ENCODE measurements at regions not wholly inside any gene's neighbourhood (a gene's known extent, or its start where the extent isn't known, plus 50 kb on each side); places are given as distances from the start of the nearest gene placed in this dataset.
"Not testable (repeated sequence)": the region's sequence is repeated elsewhere in the genome, so short reads cannot be mapped to it uniquely, and the experiment has no call there.

DNA sequence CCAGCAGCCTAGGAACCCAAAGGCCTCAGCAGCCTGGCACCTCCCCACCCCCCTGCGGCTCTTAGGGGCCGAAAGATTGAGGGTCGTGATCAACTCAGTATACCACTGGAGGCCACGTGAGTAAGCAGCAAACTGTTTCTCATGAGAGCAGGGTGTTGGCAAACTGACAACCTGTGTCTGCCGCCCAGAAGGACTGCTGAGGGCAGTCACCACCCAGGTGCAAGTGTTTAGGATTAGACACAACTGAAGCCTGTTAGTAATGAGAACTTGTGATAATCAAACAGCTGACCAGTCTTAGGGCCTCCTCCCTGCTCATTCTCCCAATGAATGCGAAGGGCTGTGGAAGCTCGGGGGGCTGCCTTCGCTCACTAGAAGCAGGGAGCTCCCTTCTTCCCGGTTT, 128.8 kb downstream of the ARRDC4 start:
- H3K9me3 ChIP-seq (ENCODE audit: control insufficient read depth, low read length); DNase-seq (ENCODE audit: low read depth); H3K27me3 ChIP-seq (replicated peaks; ENCODE audit: control insufficient read depth, insufficient read depth, low read length); H3K9ac ChIP-seq (ENCODE audit: low read length); H3K4me1 ChIP-seq (ENCODE audit: control insufficient read depth, insufficient read depth, low read length); H3K36me3 ChIP-seq (ENCODE audit: control insufficient read depth, insufficient read depth, low read length, severe bottlenecking); H3K4me3 ChIP-seq (ENCODE audit: low read length): not testable (repeated sequence)

DNA sequence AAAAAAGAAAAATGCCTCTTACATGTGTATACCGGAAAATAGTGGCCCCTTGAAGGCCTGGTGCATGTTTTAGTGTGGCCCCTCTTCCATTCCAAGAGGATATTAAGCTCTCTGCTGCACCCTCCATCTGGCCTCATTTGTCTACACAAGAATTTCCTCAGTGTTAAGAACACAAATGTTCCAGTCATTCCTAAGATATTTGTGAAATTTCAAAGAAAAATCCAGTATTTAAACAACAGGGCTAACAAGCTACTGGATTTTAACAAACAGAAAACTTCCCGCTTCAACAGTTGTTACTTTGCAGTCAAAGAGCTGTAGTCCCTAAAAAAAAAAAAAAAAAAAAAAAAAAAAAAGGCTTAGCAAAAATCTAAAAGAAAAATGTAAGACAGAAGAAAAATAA, 137.5 kb downstream of the ARRDC4 start:
- not testable (repeated sequence) for DNase-seq (ENCODE audit: low read depth); H3K9ac ChIP-seq (ENCODE audit: low read length); H3K36me3 ChIP-seq (ENCODE audit: control insufficient read depth, insufficient read depth, low read length, severe bottlenecking); H3K9me3 ChIP-seq (ENCODE audit: control insufficient read depth, low read length); H3K4me1 ChIP-seq (ENCODE audit: control insufficient read depth, insufficient read depth, low read length); H3K4me3 ChIP-seq (ENCODE audit: low read length)
- H3K27me3 ChIP-seq (replicated peaks; ENCODE audit: control insufficient read depth, insufficient read depth, low read length) = peaks cover 13% of the 10 kb centered on the region

DNA sequence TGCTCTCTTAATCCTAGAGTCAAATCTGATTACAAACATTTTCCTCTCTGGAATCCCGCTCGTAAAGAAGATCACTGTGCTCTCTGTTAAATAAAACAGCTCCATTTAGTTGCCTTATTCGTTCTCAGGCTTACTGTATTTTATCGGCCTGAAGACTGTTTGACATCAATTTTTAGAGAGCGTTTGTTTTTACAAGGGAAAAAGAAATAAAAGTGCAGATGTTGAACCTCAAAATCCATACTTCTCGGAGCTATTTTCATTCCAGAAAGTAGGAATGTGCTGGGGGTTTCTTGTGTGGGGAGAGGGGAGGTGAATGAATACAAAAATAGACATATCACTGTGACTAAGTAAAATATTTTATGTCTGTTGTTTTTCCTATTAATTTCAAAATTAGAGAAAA, 140.1 kb downstream of the ARRDC4 start:
- not testable (repeated sequence) for H3K4me1 ChIP-seq (ENCODE audit: control insufficient read depth, insufficient read depth, low read length); DNase-seq (ENCODE audit: low read depth); H3K4me3 ChIP-seq (ENCODE audit: low read length); H3K36me3 ChIP-seq (ENCODE audit: control insufficient read depth, insufficient read depth, low read length, severe bottlenecking); H3K9ac ChIP-seq (ENCODE audit: low read length); H3K9me3 ChIP-seq (ENCODE audit: control insufficient read depth, low read length)
- peaks cover 16% of the 10 kb centered on the region for H3K27me3 ChIP-seq (replicated peaks; ENCODE audit: control insufficient read depth, insufficient read depth, low read length)

DNA sequence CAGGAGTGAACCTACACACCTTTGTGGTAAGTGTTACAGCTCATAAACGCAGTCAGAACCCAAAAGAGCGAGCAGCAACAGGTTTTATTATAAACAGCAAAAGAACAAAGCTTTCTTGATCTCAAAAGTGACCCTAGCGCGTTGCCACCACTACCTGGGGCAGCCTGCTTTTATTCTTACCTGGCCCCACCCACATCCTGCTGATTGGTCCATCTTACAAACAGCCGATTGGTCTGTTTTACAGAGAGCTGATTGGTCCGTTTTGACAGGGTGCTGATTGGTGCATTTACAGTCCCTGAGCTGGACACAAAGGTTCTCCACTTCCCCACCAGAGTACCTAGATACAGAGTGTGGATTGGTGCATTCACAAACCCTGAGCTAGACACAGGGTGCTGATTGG, 143.1 kb downstream of the ARRDC4 start:
- no peak overlapping the region for H3K4me3 ChIP-seq (ENCODE audit: low read length)
- peaks cover 5% of the 10 kb centered on the region for H3K4me1 ChIP-seq (ENCODE audit: control insufficient read depth, insufficient read depth, low read length)
- H3K9me3 ChIP-seq (ENCODE audit: control insufficient read depth, low read length) = peaks cover 3% of the 10 kb centered on the region
- DNase-seq (ENCODE audit: low read depth) = no peak
- H3K9ac ChIP-seq (ENCODE audit: low read length) = no peak overlapping the region
- H3K27me3 ChIP-seq (replicated peaks; ENCODE audit: control insufficient read depth, insufficient read depth, low read length) = peaks cover 21% of the 10 kb centered on the region
- H3K36me3 ChIP-seq (ENCODE audit: control insufficient read depth, insufficient read depth, low read length, severe bottlenecking) = no peaks in the 10 kb centered on the region

DNA sequence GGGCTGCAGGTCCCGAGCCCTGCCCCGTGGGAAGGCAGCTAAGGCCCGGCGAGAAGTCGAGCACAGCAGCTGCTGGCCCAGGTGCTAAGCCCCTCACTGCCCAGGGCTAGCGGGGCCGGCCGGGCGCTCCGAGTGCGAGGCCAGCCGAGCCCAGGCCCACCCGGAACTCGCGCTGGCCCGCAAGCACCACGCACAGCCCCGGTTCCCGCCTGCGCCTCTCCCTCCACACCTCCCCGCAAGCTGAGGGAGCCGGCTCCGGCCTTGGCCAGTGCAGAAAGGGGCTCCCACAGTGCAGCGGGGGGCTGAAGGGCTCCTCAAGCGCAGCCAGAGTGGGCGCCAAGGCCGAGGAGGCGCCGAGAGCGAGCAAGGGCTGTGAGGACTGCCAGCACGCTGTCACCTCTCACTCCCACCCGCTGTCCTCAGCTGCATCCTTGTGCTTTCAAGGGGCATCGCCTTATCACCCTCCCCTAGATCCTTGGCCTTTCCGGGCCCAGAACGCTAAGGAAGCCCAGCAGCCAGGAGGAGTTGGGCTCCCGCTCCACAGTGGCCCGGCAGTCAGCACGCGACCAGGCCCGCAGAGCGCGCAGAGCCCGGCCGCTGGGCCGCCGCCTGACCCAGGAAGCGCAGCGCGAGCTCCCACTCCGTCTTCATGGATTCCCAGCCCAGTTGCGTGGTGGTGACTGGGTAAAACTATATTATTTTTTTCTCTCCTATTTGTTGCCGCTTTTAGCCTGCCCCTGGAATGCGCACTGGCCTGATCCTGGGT, 144.1 kb downstream of the ARRDC4 start:
- not testable (repeated sequence) for H3K4me3 ChIP-seq (ENCODE audit: low read length); H3K9ac ChIP-seq (ENCODE audit: low read length); H3K9me3 ChIP-seq (ENCODE audit: control insufficient read depth, low read length); H3K4me1 ChIP-seq (ENCODE audit: control insufficient read depth, insufficient read depth, low read length); DNase-seq (ENCODE audit: low read depth); H3K36me3 ChIP-seq (ENCODE audit: control insufficient read depth, insufficient read depth, low read length, severe bottlenecking)
- H3K27me3 ChIP-seq (replicated peaks; ENCODE audit: control insufficient read depth, insufficient read depth, low read length) = peaks cover 21% of the 10 kb centered on the region

DNA sequence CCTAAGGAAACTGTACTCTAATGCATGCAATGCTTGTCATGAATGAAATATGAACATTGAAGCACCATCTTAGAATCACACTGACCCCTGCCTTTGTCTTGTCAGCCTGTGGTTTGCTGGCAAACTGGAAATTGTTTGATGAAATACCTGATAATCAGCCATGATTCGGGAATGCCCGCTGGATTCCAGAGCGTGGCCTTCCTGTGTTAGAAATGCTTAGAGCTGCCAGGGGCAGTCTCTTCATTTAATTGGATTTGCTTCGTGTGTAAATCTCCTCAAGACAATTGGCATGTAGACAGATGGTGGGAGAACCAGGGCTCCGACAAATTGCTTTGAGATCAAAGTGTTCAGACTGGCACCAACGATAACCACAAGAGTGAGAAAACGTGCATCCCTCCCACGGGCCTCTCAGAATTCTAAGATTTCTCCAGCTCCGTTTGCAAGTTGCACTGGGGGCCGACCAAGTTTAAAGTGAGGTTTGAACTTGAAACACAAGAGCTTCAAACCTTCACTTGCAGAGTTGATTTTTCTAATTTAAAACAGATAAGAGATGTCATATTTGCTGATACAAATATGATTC, 146.2 kb downstream of the ARRDC4 start:
- not testable (repeated sequence) for H3K9me3 ChIP-seq (ENCODE audit: control insufficient read depth, low read length); H3K4me3 ChIP-seq (ENCODE audit: low read length); H3K9ac ChIP-seq (ENCODE audit: low read length); H3K4me1 ChIP-seq (ENCODE audit: control insufficient read depth, insufficient read depth, low read length); H3K36me3 ChIP-seq (ENCODE audit: control insufficient read depth, insufficient read depth, low read length, severe bottlenecking); DNase-seq (ENCODE audit: low read depth)
- peaks cover 19% of the 10 kb centered on the region for H3K27me3 ChIP-seq (replicated peaks; ENCODE audit: control insufficient read depth, insufficient read depth, low read length)

DNA sequence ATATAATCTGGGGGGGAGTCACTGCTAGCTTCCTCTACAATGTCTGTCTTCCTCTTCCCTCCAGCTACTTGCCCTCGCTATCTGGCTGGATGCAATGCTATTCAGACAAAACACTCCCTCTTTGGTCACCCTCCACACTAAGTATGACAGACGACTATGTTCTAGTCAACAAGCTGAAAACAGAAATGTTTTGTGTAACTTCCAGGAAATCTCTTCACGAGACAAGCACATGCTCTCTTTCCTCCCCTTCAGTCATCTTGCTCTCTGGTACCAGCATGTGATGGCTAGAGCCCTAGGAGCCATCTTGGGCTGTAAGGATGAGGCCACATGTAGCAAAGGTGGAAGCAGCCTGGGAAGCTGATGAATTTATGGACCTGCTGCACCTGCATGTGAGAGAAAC, 151.3 kb downstream of the ARRDC4 start:
- peaks cover 5% of the 10 kb centered on the region for H3K27me3 ChIP-seq (replicated peaks; ENCODE audit: control insufficient read depth, insufficient read depth, low read length)
- peaks cover 5% of the 10 kb centered on the region for H3K4me1 ChIP-seq (ENCODE audit: control insufficient read depth, insufficient read depth, low read length)
- H3K9ac ChIP-seq (ENCODE audit: low read length) = no peak overlapping the region
- no peaks in the 10 kb centered on the region for H3K9me3 ChIP-seq (ENCODE audit: control insufficient read depth, low read length)
- no peak overlapping the region for H3K4me3 ChIP-seq (ENCODE audit: low read length)
- DNase-seq (ENCODE audit: low read depth) = no peak
- no peaks in the 10 kb centered on the region for H3K36me3 ChIP-seq (ENCODE audit: control insufficient read depth, insufficient read depth, low read length, severe bottlenecking)

DNA sequence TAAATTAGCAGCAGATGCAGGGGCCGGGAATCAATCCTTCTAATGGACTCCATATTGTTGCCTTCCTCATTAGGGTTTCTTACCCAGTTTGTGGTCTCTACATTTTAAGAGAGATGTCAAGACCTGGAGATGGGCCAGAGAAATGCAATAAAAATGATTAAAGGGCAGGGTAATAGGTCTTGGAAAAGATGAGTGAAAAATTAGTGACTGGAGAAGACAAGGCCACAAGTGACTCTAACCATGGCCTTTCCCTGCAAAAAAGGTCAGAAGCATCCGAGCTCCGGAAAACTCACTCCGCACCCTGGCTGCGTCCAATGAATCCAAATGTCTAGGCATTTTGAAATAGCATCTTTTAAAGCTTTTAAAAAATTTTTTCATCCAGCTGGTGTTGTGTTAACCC, 152.8 kb downstream of the ARRDC4 start:
- H3K4me1 ChIP-seq (ENCODE audit: control insufficient read depth, insufficient read depth, low read length) = no peaks in the 10 kb centered on the region
- H3K4me3 ChIP-seq (ENCODE audit: low read length) = no peak overlapping the region
- H3K27me3 ChIP-seq (replicated peaks; ENCODE audit: control insufficient read depth, insufficient read depth, low read length) = no peaks in the 10 kb centered on the region
- H3K36me3 ChIP-seq (ENCODE audit: control insufficient read depth, insufficient read depth, low read length, severe bottlenecking) = no peaks in the 10 kb centered on the region
- no peaks in the 10 kb centered on the region for H3K9me3 ChIP-seq (ENCODE audit: control insufficient read depth, low read length)
- DNase-seq (ENCODE audit: low read depth) = no peak
- H3K9ac ChIP-seq (ENCODE audit: low read length) = no peak overlapping the region

DNA sequence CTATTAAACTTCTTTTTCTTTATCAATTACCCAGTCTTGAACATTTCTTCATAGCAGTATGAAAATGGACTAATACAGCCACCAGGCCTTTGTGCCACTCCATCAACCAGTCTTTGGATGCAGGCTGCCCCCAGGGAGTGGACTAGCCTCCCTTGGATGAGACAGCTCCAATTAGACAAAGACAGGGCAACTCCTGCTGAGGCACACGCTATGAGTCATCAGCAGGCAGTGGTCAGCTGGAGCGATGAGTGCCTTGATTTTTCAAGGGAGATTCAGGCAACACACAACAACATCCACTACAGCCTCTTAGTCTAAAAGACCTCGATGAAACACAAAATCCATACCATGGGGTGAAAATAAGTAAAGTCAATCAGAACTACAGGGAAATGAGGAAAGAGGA, 160.1 kb downstream of the ARRDC4 start:
- no peaks in the 10 kb centered on the region for H3K36me3 ChIP-seq (ENCODE audit: control insufficient read depth, insufficient read depth, low read length, severe bottlenecking)
- DNase-seq (ENCODE audit: low read depth) = no peak
- H3K9ac ChIP-seq (ENCODE audit: low read length) = no peak overlapping the region
- H3K27me3 ChIP-seq (replicated peaks; ENCODE audit: control insufficient read depth, insufficient read depth, low read length) = no peaks in the 10 kb centered on the region
- H3K4me3 ChIP-seq (ENCODE audit: low read length) = no peak overlapping the region
- no peaks in the 10 kb centered on the region for H3K9me3 ChIP-seq (ENCODE audit: control insufficient read depth, low read length)
- H3K4me1 ChIP-seq (ENCODE audit: control insufficient read depth, insufficient read depth, low read length) = peaks cover 41% of the 10 kb centered on the region

DNA sequence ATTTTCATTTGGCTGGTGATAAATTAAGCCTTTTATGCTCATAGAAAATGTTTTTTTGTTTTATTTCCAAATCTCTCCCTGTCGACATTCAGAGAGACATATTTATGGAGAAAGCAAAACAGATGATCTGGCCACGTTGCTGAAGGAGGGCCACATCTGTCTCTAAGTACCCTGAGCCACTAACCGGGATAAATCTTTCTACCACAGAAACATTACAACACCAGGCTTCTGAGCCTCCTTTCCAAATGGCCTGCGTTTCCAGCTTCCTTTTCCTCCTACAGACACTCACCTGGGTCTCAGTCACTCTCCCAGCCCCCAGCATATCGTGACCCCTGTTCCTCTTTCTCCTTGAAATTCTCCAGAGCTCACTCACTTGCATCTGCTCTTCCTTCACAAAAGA, 161.0 kb downstream of the ARRDC4 start:
- H3K27me3 ChIP-seq (replicated peaks; ENCODE audit: control insufficient read depth, insufficient read depth, low read length) = no peaks in the 10 kb centered on the region
- H3K9ac ChIP-seq (ENCODE audit: low read length) = no peak overlapping the region
- H3K9me3 ChIP-seq (ENCODE audit: control insufficient read depth, low read length) = no peaks in the 10 kb centered on the region
- no peaks in the 10 kb centered on the region for H3K36me3 ChIP-seq (ENCODE audit: control insufficient read depth, insufficient read depth, low read length, severe bottlenecking)
- peaks cover 41% of the 10 kb centered on the region for H3K4me1 ChIP-seq (ENCODE audit: control insufficient read depth, insufficient read depth, low read length)
- no peak for DNase-seq (ENCODE audit: low read depth)
- no peak overlapping the region for H3K4me3 ChIP-seq (ENCODE audit: low read length)

DNA sequence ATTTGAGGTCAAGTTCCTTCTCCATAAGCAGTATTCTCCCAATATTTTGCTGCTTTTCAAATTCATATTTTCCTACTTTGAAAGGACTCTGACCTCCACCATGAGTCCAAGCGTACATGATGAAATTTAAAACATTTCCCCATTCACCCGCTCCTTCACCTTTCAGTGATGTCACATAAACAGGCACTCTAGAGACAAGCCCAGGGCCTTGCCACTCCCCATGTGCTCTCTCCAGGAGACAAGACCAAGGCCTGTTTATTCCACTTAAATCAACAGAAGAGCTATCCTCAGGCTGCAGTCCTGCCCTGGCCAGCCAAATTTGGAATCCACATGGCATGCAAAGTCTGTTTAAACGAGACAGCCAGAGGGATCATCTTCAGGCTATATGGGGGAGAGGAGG, 161.5 kb downstream of the ARRDC4 start:
- Histone ChIP-seq H3K36me3 (ENCODE audit: control insufficient read depth, insufficient read depth, low read length, severe bottlenecking) (no peaks in the 10 kb centered on the region), H3K9ac (ENCODE audit: low read length) (no peak overlapping the region), H3K4me1 (ENCODE audit: control insufficient read depth, insufficient read depth, low read length) (peaks cover 41% of the 10 kb centered on the region), H3K9me3 (ENCODE audit: control insufficient read depth, low read length) (no peaks in the 10 kb centered on the region), H3K27me3 (replicated peaks; ENCODE audit: control insufficient read depth, insufficient read depth, low read length) (no peaks in the 10 kb centered on the region), H3K4me3 (ENCODE audit: low read length) (no peak overlapping the region)
- DNase-seq (ENCODE audit: low read depth) = no peak

DNA sequence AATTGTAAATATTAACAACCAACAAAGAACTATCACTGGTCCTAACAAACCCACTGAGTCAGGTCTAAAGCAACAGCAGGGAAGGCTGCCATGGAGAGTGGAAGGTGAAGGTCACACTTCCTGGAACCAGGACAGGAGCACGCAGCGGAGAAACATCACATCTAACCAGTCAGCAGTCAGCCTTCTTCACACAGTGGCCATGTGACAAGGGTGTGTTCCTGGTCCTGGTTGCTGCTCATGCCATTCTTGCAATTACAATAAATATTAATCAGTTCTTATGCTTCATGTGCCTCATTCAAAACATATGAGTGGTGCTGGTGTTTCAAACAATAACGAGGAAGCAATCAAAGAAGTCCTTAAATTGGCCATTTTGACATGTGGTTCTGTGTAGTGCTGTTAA, 162.8 kb downstream of the ARRDC4 start:
- Histone ChIP-seq H3K9me3 (ENCODE audit: control insufficient read depth, low read length) (no peaks in the 10 kb centered on the region), H3K9ac (ENCODE audit: low read length) (no peak overlapping the region), H3K4me3 (ENCODE audit: low read length) (peak overlapping the region; percentile 28), H3K4me1 (ENCODE audit: control insufficient read depth, insufficient read depth, low read length) (peaks cover 46% of the 10 kb centered on the region), H3K36me3 (ENCODE audit: control insufficient read depth, insufficient read depth, low read length, severe bottlenecking) (no peaks in the 10 kb centered on the region), H3K27me3 (replicated peaks; ENCODE audit: control insufficient read depth, insufficient read depth, low read length) (no peaks in the 10 kb centered on the region)
- no peak for DNase-seq (ENCODE audit: low read depth)
